IPS-18c (cell line): ENCODE measurements at regions not wholly inside any gene's neighbourhood (a gene's known extent, or its start where the extent isn't known, plus 50 kb on each side); places are given as distances from the start of the nearest gene placed in this dataset.
"Not testable (repeated sequence)": the region's sequence is repeated elsewhere in the genome, so short reads cannot be mapped to it uniquely, and the experiment has no call there.

ENCODE experiments used
- H3K4me3 ChIP-seq: 2 replicates; pipeline ENCODE4 v1.7.0; 2013; ENCODE audit warnings: low read depth, mild to moderate bottlenecking, low read length, moderate library complexity; ENCODE audit not compliant: insufficient read depth
- H3K9me3 ChIP-seq: one replicate; pipeline ENCODE4 v1.6.1; 2013; ENCODE audit warnings: mild to moderate bottlenecking, low read length, moderate library complexity; ENCODE audit not compliant: control insufficient read depth, insufficient read depth

DNA sequence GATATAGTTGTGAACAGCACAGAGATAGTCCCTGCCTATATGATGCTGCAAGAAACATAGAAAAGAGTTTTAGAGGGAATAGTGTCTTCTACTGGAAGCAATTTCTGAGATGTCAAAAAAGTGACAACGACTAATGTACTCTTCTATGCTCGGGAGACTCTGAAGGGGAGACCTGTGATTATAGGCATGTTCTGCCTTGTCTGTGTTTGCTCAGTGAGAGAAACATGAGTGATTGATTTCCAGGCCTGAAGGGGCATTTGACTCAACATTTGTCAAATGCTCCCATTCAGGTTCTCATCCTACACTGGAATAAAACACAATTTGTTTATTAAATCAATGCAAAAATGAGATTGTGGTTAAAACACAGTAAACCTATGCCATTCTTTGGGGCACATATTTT lies 131.8 kb downstream of the CTH start:
- H3K9me3 ChIP-seq = no peaks in the 10 kb centered on the region
- no peak overlapping the region for H3K4me3 ChIP-seq

DNA sequence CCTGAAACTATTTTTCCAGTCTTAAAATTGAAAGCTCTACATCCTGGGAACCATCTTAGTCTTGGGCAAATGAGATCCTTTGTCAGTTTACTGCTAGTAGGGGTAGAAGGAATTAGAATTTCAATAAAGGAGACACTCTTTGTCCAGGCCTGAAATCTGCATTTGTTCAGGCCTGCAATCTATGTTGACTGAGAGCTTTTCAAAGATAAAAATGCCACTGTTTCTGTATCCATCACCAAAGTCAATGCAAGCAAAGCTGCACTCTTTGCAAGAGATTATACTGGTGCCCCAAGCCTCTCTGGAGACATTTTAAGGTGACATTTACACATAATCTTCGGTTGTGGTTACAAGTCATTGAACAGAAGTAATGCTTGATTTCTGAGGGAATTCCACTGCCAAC lies 135.7 kb downstream of the CTH start:
- H3K9me3 ChIP-seq = no peaks in the 10 kb centered on the region

GRCh38 chr1:70552662-70553566 lies 141.8 kb downstream of the CTH start:
- Histone ChIP-seq H3K4me3 (no peak overlapping the region), H3K9me3 (no peaks in the 10 kb centered on the region)

More for the DNA sequence above, 135.7 kb downstream of the CTH start:
- no peak overlapping the region for H3K4me3 ChIP-seq

DNA sequence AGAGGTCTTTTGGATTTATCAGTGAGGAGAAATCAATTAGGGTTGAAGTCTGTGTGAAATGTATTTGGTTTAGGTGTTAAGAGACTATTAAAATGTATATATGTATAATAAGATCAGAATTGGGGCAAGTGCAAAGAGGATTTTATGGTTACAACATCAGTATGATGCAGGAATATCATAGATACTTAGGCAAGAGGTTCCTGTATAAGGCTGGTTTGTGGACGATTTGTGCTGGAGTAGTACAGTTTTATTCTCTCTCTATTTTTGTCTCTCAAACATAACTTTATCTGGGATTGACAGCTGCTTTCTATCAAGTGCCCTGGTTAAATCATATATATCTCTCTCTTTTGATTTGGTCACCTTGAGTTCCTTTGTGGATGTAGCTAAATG lies 142.5 kb downstream of the CTH start:
- no peaks in the 10 kb centered on the region for H3K9me3 ChIP-seq
- H3K4me3 ChIP-seq = no peak overlapping the region

DNA sequence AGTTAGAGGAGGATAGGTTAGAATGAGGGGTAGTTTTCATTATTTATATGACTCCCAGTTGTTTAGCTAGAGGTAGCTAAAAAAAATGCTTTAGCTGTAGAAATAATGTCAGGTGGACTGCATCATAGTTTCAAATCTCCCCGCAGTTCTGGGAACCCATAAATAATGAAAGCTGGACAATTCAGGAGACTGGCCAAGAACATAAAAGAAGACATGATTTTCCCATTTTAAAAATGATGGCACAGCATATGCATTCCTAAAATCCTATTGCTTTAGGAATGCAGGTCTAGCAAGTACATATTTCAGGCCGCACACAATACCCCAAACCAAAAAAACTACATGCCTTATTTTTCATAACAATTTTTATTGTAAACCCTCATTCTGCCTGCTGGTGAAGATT lies 143.3 kb downstream of the CTH start:
- Histone ChIP-seq H3K4me3 (no peak overlapping the region), H3K9me3 (no peaks in the 10 kb centered on the region)

- H3K4me3 ChIP-seq = no peak overlapping the region
- no peaks in the 10 kb centered on the region for H3K9me3 ChIP-seq
These were observed 145.5 kb downstream of the CTH start for GRCh38 chr1:70556541-70556940.

DNA sequence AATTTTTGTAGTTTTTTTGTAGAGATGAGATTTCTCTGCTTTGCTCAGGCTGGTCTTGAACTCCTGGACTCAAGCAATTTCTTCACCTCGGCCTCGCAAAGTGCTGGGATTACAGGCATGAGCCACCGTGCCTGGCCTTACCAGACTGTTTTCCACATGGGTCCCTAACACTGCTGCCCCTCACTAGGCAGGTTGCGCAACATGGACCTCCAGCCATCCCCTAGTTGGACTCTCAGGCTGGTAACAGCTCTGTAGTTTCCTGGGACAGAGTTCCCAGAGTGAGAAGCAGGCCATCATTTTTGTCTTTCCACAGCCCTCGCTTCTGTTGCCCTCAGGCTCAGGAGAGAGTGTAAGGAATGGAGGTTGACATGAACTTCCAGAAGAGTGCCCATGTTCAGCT lies 156.1 kb downstream of the CTH start:
- no peaks in the 10 kb centered on the region for H3K9me3 ChIP-seq
- H3K4me3 ChIP-seq = no peak overlapping the region

GRCh38 chr1:70571191-70571590 lies 160.1 kb downstream of the CTH start:
- no peak overlapping the region for H3K4me3 ChIP-seq
- H3K9me3 ChIP-seq = no peaks in the 10 kb centered on the region

GRCh38 chr1:70573317-70573843 lies 162.3 kb downstream of the CTH start:
- H3K9me3 ChIP-seq = no peaks in the 10 kb centered on the region
- H3K4me3 ChIP-seq = no peak overlapping the region

DNA sequence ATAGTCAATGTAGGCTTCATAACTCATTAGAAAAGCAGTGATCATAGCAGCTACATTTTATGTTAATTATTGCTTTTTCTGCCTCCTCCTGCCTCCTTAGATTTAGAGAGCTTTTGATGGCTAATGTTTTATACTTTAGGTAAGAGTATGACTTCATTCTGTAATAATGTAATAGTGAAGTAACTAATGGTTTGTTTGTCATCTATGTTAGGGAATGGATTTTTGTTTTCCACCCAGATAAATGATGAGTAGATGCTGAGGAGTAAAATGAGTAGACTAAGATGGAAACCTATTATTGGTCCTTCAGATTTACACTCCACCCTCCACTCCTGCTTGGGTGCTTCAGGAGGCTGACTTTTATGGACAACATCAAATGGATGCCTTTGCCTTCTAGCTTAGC lies 170.6 kb downstream of the CTH start:
- no peak overlapping the region for H3K4me3 ChIP-seq

GRCh38 chr1:70583522-70583921 lies 172.5 kb downstream of the CTH start:
- Histone ChIP-seq H3K4me3 (no peak overlapping the region), H3K9me3 (no peaks in the 10 kb centered on the region)

More for the DNA sequence above, 170.6 kb downstream of the CTH start:
- H3K9me3 ChIP-seq = no peaks in the 10 kb centered on the region

DNA sequence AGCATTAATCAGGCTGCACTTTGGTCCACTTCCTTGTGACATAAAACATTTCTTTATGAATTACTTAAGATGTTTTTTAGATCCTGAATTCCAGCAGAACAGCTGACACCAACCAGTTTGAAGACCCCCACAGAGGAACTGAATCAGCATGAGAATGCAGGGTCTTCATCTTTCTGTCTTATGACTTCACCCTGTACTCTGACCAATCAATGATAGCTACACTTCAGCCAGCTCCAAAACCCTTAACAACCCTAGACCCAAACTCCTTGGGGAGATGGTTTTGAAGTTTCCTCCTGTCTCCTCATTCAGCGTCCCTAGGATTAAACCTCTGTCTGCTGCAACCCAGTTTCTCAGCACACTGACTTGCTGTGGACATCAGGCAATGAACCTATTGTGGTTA lies 175.0 kb downstream of the CTH start:
- no peaks in the 10 kb centered on the region for H3K9me3 ChIP-seq
- H3K4me3 ChIP-seq = no peak overlapping the region

GRCh38 chr1:70587872-70588366 lies 176.9 kb downstream of the CTH start:
- no peak overlapping the region for H3K4me3 ChIP-seq
- H3K9me3 ChIP-seq = no peaks in the 10 kb centered on the region

- H3K9me3 ChIP-seq = not testable (repeated sequence)
These were observed 182.5 kb downstream of the CTH start for GRCh38 chr1:70593551-70593950.

GRCh38 chr1:70608815-70609214 lies 197.7 kb downstream of the CTH start:
- Histone ChIP-seq H3K4me3 (no peak overlapping the region), H3K9me3 (no peaks in the 10 kb centered on the region)

More at GRCh38 chr1:70593551-70593950, 182.5 kb downstream of the CTH start:
- H3K4me3 ChIP-seq = not testable (repeated sequence)

GRCh38 chr1:70610164-70610563 lies 199.1 kb downstream of the CTH start:
- H3K9me3 ChIP-seq, H3K4me3 ChIP-seq: not testable (repeated sequence)

DNA sequence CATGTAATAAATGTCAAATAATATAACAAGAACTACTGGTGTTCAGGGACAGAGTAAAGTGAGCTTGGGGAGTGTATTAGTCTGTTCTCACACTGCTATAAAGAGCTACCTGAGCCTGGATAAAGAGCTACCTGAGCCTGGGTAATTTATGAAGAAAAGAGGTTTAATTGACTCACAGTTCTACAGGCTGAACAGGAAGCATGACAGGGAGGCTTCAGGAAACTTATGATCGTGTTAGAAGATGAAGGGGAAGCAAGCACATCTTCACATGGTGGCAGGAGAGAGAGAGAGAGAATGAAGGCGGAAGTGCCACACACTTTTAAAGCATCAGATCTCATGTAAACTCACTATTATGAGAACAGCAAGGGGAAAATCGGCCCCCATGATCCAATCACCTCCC lies 205.9 kb downstream of the CTH start:
- no peaks in the 10 kb centered on the region for H3K9me3 ChIP-seq
- H3K4me3 ChIP-seq = no peak overlapping the region

GRCh38 chr1:70617728-70618127 lies 206.7 kb downstream of the CTH start:
- no peaks in the 10 kb centered on the region for H3K9me3 ChIP-seq
- no peak overlapping the region for H3K4me3 ChIP-seq
